HL-60 (cell line): ENCODE measurements at regions not wholly inside any gene's neighbourhood (a gene's known extent, or its start where the extent isn't known, plus 50 kb on each side); places are given as distances from the start of the nearest gene placed in this dataset.

Experiments
- DNase-seq, 2 experiments: peaks; one replicate each; pipeline ENCODE4 v3.0.0-alpha.2; 2010 to 2020; ENCODE audit warnings: low read depth in 1 of 2, low spot score in 1 of 2
- H3K27ac ChIP-seq: fragments of 250-450 bp; sonication (Bioruptor Pico); replicated peaks from 2 replicates; pipeline ENCODE4 v1.5.1; 2020; ENCODE audit warnings: mild to moderate bottlenecking, moderate library complexity
- H3K27me3 ChIP-seq: fragments of 250-450 bp; sonication (Bioruptor Pico); 2 replicates; pipeline ENCODE4 v1.5.1; 2021; ENCODE audit warnings: mild to moderate bottlenecking, moderate library complexity; ENCODE audit not compliant: insufficient read depth, poor library complexity, severe bottlenecking
- H3K4me3 ChIP-seq: replicated peaks from 2 replicates; pipeline ENCODE4 v1.5.1; 2011; ENCODE audit warnings: mild to moderate bottlenecking, control low read depth, low read length; ENCODE audit not compliant: insufficient read depth
- GABPA ChIP-seq: IDR thresholded peaks from 2 replicates; pipeline ENCODE4 v1.6.1; 2012; ENCODE audit warnings: low read depth
- POLR2AphosphoS5 ChIP-seq: IDR thresholded peaks from 2 replicates; pipeline ENCODE4 v1.6.1; 2012; ENCODE audit warnings: low read depth
- SPI1 ChIP-seq: IDR thresholded peaks from 2 replicates; pipeline ENCODE4 v1.6.1; 2012; ENCODE audit warnings: low read depth, mild to moderate bottlenecking, borderline replicate concordance
- TF ChIP-seq, protein P1 (sequence below): IDR thresholded peaks from one replicate; pipeline ENCODE4 v1.5.1; 2011; ENCODE audit warnings: low read length, control low read depth, inconsistent platforms; ENCODE audit not compliant: insufficient read depth
- TF ChIP-seq, protein P2 (sequence below): IDR thresholded peaks from 2 replicates; pipeline ENCODE4 v1.6.1; 2012; ENCODE audit warnings: low read depth; ENCODE audit not compliant: insufficient replicate concordance

DNA sequence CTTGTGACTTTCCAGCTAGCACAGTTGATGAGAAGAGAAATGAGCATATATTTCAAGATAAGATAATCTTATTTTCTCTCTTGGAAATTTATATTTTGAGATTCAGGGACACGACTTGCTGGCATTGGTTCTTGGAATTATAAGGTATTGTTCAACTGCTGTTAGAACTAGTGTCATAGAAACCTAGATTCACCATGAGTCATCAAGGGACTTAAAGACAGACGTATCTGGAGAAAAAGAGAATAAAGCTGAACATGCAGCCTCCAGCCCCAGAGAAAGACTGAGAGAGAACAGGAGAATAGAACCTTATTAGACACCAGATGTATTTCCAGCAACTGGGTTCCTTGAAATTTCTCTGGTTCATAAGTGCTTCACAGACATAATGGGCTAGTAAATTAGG, 194.4 kb upstream of the PPFIA2 start:
- Histone ChIP-seq H3K27ac (no peak overlapping the region), H3K27me3 (peaks cover 3% of the 10 kb centered on the region), H3K4me3 (no peak overlapping the region)
- TF ChIP-seq, protein P1, sequence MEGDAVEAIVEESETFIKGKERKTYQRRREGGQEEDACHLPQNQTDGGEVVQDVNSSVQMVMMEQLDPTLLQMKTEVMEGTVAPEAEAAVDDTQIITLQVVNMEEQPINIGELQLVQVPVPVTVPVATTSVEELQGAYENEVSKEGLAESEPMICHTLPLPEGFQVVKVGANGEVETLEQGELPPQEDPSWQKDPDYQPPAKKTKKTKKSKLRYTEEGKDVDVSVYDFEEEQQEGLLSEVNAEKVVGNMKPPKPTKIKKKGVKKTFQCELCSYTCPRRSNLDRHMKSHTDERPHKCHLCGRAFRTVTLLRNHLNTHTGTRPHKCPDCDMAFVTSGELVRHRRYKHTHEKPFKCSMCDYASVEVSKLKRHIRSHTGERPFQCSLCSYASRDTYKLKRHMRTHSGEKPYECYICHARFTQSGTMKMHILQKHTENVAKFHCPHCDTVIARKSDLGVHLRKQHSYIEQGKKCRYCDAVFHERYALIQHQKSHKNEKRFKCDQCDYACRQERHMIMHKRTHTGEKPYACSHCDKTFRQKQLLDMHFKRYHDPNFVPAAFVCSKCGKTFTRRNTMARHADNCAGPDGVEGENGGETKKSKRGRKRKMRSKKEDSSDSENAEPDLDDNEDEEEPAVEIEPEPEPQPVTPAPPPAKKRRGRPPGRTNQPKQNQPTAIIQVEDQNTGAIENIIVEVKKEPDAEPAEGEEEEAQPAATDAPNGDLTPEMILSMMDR: no peak
- no peak for TF ChIP-seq GABPA
- no peak for TF ChIP-seq POLR2AphosphoS5
- TF ChIP-seq, protein P2, sequence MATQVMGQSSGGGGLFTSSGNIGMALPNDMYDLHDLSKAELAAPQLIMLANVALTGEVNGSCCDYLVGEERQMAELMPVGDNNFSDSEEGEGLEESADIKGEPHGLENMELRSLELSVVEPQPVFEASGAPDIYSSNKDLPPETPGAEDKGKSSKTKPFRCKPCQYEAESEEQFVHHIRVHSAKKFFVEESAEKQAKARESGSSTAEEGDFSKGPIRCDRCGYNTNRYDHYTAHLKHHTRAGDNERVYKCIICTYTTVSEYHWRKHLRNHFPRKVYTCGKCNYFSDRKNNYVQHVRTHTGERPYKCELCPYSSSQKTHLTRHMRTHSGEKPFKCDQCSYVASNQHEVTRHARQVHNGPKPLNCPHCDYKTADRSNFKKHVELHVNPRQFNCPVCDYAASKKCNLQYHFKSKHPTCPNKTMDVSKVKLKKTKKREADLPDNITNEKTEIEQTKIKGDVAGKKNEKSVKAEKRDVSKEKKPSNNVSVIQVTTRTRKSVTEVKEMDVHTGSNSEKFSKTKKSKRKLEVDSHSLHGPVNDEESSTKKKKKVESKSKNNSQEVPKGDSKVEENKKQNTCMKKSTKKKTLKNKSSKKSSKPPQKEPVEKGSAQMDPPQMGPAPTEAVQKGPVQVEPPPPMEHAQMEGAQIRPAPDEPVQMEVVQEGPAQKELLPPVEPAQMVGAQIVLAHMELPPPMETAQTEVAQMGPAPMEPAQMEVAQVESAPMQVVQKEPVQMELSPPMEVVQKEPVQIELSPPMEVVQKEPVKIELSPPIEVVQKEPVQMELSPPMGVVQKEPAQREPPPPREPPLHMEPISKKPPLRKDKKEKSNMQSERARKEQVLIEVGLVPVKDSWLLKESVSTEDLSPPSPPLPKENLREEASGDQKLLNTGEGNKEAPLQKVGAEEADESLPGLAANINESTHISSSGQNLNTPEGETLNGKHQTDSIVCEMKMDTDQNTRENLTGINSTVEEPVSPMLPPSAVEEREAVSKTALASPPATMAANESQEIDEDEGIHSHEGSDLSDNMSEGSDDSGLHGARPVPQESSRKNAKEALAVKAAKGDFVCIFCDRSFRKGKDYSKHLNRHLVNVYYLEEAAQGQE: no peak
- TF ChIP-seq SPI1: no peak
- DNase-seq: no peak

DNA sequence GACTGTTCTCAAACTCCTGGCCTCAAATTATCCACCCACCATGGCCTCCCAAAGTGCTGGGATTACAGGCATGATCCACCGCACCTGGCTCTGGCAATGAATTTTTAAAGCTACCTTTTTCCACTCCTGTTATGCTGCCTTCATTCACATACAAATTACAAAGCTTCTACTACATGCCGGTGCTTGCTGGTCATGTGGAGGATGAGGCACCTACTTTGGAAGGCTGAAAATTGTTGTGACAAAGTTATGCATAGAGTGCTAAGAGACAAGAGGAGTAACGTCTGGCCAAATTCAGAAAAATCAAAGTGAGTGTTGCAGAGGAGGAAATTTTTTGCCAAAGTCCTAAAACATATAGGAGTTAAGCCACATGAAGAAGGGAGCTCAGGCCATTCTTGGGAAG, 191.7 kb upstream of the PPFIA2 start:
- no peak overlapping the region for H3K4me3 ChIP-seq
- DNase-seq: no peak
- no peak for TF ChIP-seq POLR2AphosphoS5
- no peak for TF ChIP-seq SPI1
- TF ChIP-seq, protein P1: no peak
- no peak for TF ChIP-seq GABPA
- TF ChIP-seq, protein P2: no peak
- H3K27ac ChIP-seq: no peak overlapping the region
- H3K27me3 ChIP-seq: peaks cover 3% of the 10 kb centered on the region

DNA sequence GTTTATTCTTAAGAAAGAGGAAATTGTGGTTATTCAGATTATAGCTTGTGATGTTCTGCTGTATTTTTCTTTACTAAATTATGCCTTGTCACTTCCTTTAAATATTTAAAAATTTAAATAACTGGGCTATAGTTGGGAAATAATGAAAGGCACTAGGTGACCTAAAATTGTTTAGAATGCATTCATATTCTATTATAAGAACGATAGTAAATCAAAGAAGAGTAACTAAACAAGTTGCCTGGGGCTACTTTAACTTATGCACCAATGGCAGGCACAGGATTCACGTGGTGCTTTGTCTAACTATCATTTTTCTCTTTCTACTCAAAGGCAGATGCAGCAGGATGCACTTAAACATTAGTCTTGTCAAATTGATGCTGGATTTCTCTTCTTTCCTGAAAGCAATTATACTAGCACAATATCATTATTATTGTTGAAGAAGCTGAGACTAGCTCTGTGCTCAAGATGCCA, 190.7 kb upstream of the PPFIA2 start:
- TF ChIP-seq, protein P2: no peak
- TF ChIP-seq SPI1: no peak
- TF ChIP-seq POLR2AphosphoS5: no peak
- TF ChIP-seq, protein P1: no peak
- no peak for TF ChIP-seq GABPA
- DNase-seq: no peak

More for the DNA sequence above, 190.7 kb upstream of the PPFIA2 start:
- no peak overlapping the region for H3K27ac ChIP-seq
- H3K4me3 ChIP-seq: no peak overlapping the region
- peaks cover 3% of the 10 kb centered on the region for H3K27me3 ChIP-seq
